H9 (cell line): ENCODE measurements at regions not wholly inside any gene's neighbourhood (a gene's known extent, or its start where the extent isn't known, plus 50 kb on each side); places are given as distances from the start of the nearest gene placed in this dataset.

Experiments used
- DNase-seq: peaks from one replicate; pipeline ENCODE4 v3.0.0-alpha.2; 2017
- H2AFZ ChIP-seq: one replicate; pipeline ENCODE4 v1.6.1; 2013; ENCODE audit warnings: mild to moderate bottlenecking, low read length, control low read depth, moderate library complexity
- H2AK5ac ChIP-seq: 2 replicates; pipeline ENCODE4 v1.6.1; 2013; ENCODE audit warnings: low read length, control low read depth, mixed read lengths; ENCODE audit not compliant: insufficient read length
- H2BK120ac ChIP-seq: one replicate; pipeline ENCODE4 v1.6.1; 2013; ENCODE audit warnings: low read depth, mild to moderate bottlenecking, low read length, control low read depth, inconsistent platforms; ENCODE audit not compliant: poor library complexity, severe bottlenecking
- H2BK12ac ChIP-seq: 2 replicates; pipeline ENCODE4 v1.6.1; 2013; ENCODE audit warnings: low read length, control low read depth, mixed read lengths, low read depth; ENCODE audit not compliant: insufficient read length
- H2BK15ac ChIP-seq: 2 replicates; pipeline ENCODE4 v1.6.1; 2013; ENCODE audit warnings: low read depth, low read length, control low read depth
- H2BK20ac ChIP-seq: one replicate; pipeline ENCODE4 v1.6.1; 2013; ENCODE audit warnings: low read depth, mild to moderate bottlenecking, low read length, control low read depth, inconsistent platforms; ENCODE audit not compliant: poor library complexity, severe bottlenecking
- H2BK5ac ChIP-seq: 2 replicates; pipeline ENCODE4 v1.6.1; 2013; ENCODE audit warnings: low read length, control low read depth, mixed read lengths; ENCODE audit not compliant: insufficient read length
- H3K14ac ChIP-seq: 2 replicates; pipeline ENCODE4 v1.6.1; 2013; ENCODE audit warnings: low read length, control low read depth; ENCODE audit not compliant: insufficient read depth
- H3K18ac ChIP-seq: 2 replicates; pipeline ENCODE4 v1.6.1; 2013; ENCODE audit warnings: low read depth, mild to moderate bottlenecking, mixed read lengths, low read length, control low read depth; ENCODE audit not compliant: insufficient read length
- H3K23ac ChIP-seq: 2 replicates; pipeline ENCODE4 v1.6.1; 2013; ENCODE audit warnings: low read length, control low read depth, mixed read lengths, low read depth; ENCODE audit not compliant: insufficient read length
- H3K23me2 ChIP-seq: 2 replicates; pipeline ENCODE4 v1.6.1; 2013; ENCODE audit warnings: low read depth, mild to moderate bottlenecking, mixed read lengths, low read length, control low read depth; ENCODE audit not compliant: insufficient read length, poor library complexity, severe bottlenecking
- H3K27ac ChIP-seq: 2 replicates; pipeline ENCODE4 v1.5.1; 2013; ENCODE audit warnings: low read length, control low read depth, mixed read lengths, low read depth; ENCODE audit not compliant: insufficient read length
- H3K27me3 ChIP-seq: 2 replicates; pipeline ENCODE4 v1.6.1; 2013; ENCODE audit warnings: low read length, control low read depth, inconsistent platforms; ENCODE audit not compliant: insufficient read depth
- H3K4ac ChIP-seq: 2 replicates; pipeline ENCODE4 v1.6.1; 2013; ENCODE audit warnings: low read depth, mild to moderate bottlenecking, control low read depth, inconsistent platforms, low read length, moderate library complexity
- H3K4me1 ChIP-seq: 2 replicates; pipeline ENCODE4 v1.6.1; 2013; ENCODE audit warnings: low read length, control low read depth, inconsistent platforms; ENCODE audit not compliant: insufficient read depth
- H3K4me2 ChIP-seq: 2 replicates; pipeline ENCODE4 v1.6.1; 2013; ENCODE audit warnings: low read length, control low read depth, mixed read lengths; ENCODE audit not compliant: insufficient read length, insufficient read depth
- H3K56ac ChIP-seq: 2 replicates; pipeline ENCODE4 v1.6.1; 2013; ENCODE audit warnings: low read depth, mild to moderate bottlenecking, mixed read lengths, low read length, control low read depth; ENCODE audit not compliant: insufficient read length
- H3K79me1 ChIP-seq: 2 replicates; pipeline ENCODE4 v1.6.1; 2013; ENCODE audit warnings: low read depth, mild to moderate bottlenecking, moderate library complexity, low read length, control low read depth, inconsistent platforms; ENCODE audit not compliant: insufficient read depth, poor library complexity, severe bottlenecking
- H3K79me2 ChIP-seq: 2 replicates; pipeline ENCODE4 v1.6.1; 2013; ENCODE audit warnings: low read length, control low read depth, inconsistent platforms; ENCODE audit not compliant: insufficient read depth
- H3K9ac ChIP-seq: 2 replicates; pipeline ENCODE4 v1.6.1; 2013; ENCODE audit warnings: low read length, control low read depth, mixed read lengths; ENCODE audit not compliant: insufficient read length; ENCODE audit errors: extremely low read depth
- H3K9me3 ChIP-seq: one replicate; pipeline ENCODE4 v1.6.1; 2013; ENCODE audit warnings: low read depth, low read length, inconsistent platforms; ENCODE audit not compliant: control insufficient read depth
- H3T11ph ChIP-seq: one replicate; pipeline ENCODE4 v1.6.1; 2013; ENCODE audit warnings: mild to moderate bottlenecking, low read length, control low read depth, inconsistent platforms
- H4K20me1 ChIP-seq: one replicate; pipeline ENCODE4 v1.6.1; 2013; ENCODE audit not compliant: control insufficient read depth, insufficient read length, insufficient read depth
- H4K5ac ChIP-seq: 2 replicates; pipeline ENCODE4 v1.6.1; 2013; ENCODE audit warnings: low read depth, mild to moderate bottlenecking, mixed read lengths, low read length, control low read depth; ENCODE audit not compliant: insufficient read length
- H4K8ac ChIP-seq: replicated peaks from 2 replicates; pipeline ENCODE4 v1.6.1; 2013; ENCODE audit warnings: low read length, control low read depth, mixed read lengths, low read depth; ENCODE audit not compliant: insufficient read length
- H4K91ac ChIP-seq: 2 replicates; pipeline ENCODE4 v1.6.1; 2013; ENCODE audit warnings: low read depth, mild to moderate bottlenecking, moderate library complexity, mixed read lengths, low read length, control low read depth; ENCODE audit not compliant: insufficient read length
- H3K27ac Mint-ChIP-seq, 3 experiments: 2 replicates in 2 of 3; 3 replicates in 1 of 3; pipeline ENCODE4 v1.8.0; 2020 to 2021; ENCODE audit warnings: mixed read lengths in 3 of 3, mild to moderate bottlenecking in 1 of 3, moderate library complexity in 1 of 3
- H3K27me3 Mint-ChIP-seq: 2 replicates; pipeline ENCODE4 v1.8.0; 2021; ENCODE audit warnings: low read depth, mild to moderate bottlenecking, moderate library complexity, mixed read lengths
- H3K36me3 Mint-ChIP-seq, 3 experiments: 2 replicates in 2 of 3; 3 replicates in 1 of 3; pipeline ENCODE4 v1.8.0; 2020 to 2021; ENCODE audit warnings: low read depth in 3 of 3, mixed read lengths in 3 of 3; ENCODE audit not compliant: insufficient read depth in 1 of 3
- H3K4me1 Mint-ChIP-seq, 2 experiments: 2 replicates each; pipeline ENCODE4 v1.8.0; 2020; ENCODE audit warnings: mixed read lengths in 2 of 2
- H3K4me3 Mint-ChIP-seq, 2 experiments: 2 replicates in 1 of 2; 3 replicates in 1 of 2; pipeline ENCODE4 v1.8.0; 2020 to 2021; ENCODE audit warnings: mild to moderate bottlenecking in 2 of 2, mixed read lengths in 2 of 2, moderate library complexity in 1 of 2
- H3K9me3 Mint-ChIP-seq, 2 experiments: 2 replicates in 1 of 2; 3 replicates in 1 of 2; pipeline ENCODE4 v1.8.0; 2020; ENCODE audit warnings: mild to moderate bottlenecking in 2 of 2, mixed read lengths in 2 of 2, moderate library complexity in 1 of 2
- WGBS: extraction: QIAGEN DNeasy Blood & Tissue Kit; methylation state at CpG from one replicate; pipeline ENCODE4 v1.1.7; 2013; ENCODE audit warnings: missing lambda C conversion rate, low lambda C conversion rate, mixed read lengths; ENCODE audit not compliant: insufficient read length; ENCODE audit errors: extremely low coverage; 5-methylcytosine and 5-hydroxymethylcytosine counted together
- TF ChIP-seq, protein P1 (sequence below): fragments of 200-600 bp; sonication (generic); conservative IDR thresholded peaks from 3 replicates; pipeline ENCODE4 v1.8.0; 2021; ENCODE audit warnings: antibody characterized with exemption, mild to moderate bottlenecking

DNA sequence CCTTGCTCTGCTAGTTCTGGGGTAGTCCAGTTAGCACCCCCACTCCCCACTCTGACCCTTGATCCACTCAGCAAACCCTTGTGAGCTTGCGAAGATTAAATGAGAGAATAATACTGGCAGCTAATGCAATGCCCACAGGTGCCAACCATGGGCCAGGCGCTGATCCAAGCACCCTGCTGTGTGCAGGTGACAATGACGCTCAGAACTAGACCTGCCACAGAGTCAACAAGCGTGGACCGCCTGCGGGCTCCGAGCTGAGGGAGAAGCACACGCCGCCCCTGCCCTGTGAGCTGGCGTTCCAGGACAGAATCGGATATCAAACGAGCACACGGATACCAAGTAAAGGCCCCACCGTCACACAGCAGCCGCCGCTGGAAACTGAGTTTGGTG lies 129.2 kb downstream of the FAM53A start:
- Mint-ChIP-seq H3K36me3 (no peaks in the 10 kb centered on the region; a peak in 1 of 7 replicates), H3K4me3 (peak overlapping the region in 1 of 2 experiments; percentile 25; a peak in 1 of 5 replicates), H3K9me3 (no peaks in the 10 kb centered on the region; a peak in 1 of 5 replicates), H3K27ac (no peak overlapping the region), H3K4me1 (peaks cover 0 to 8% of the 10 kb centered on the region in 2 experiments; a peak in 2 of 4 replicates), H3K27me3 (peaks cover 6% of the 10 kb centered on the region)
- Histone ChIP-seq H4K8ac (no peak overlapping the region), H4K5ac (no peak overlapping the region), H3K23ac (no peak overlapping the region), H3K14ac (no peak overlapping the region; the same call in 1 of the 2 replicates), H2BK5ac (no peak overlapping the region), H4K91ac (no peak overlapping the region), H3K56ac (no peak overlapping the region), H2BK120ac (no peak overlapping the region), H3K18ac (no peak overlapping the region), H3K9me3 (no peaks in the 10 kb centered on the region), H3K27me3 (no peaks in the 10 kb centered on the region), H2BK15ac (no peak overlapping the region), H2BK12ac (no peak overlapping the region), H3K4ac (no peak overlapping the region), H3K4me2 (no peak overlapping the region), H3K4me1 (no peaks in the 10 kb centered on the region; the same call in 1 of the 2 replicates), H3T11ph (no peak overlapping the region), H3K79me2 (no peaks in the 10 kb centered on the region), H3K27ac (no peak overlapping the region), H3K9ac (no peak overlapping the region), H3K23me2 (no peaks in the 10 kb centered on the region), H4K20me1 (no peaks in the 10 kb centered on the region), H2BK20ac (no peak overlapping the region), H3K79me1 (no peaks in the 10 kb centered on the region), H2AFZ (no peak overlapping the region), H2AK5ac (no peak overlapping the region)
- TF ChIP-seq, protein P1, sequence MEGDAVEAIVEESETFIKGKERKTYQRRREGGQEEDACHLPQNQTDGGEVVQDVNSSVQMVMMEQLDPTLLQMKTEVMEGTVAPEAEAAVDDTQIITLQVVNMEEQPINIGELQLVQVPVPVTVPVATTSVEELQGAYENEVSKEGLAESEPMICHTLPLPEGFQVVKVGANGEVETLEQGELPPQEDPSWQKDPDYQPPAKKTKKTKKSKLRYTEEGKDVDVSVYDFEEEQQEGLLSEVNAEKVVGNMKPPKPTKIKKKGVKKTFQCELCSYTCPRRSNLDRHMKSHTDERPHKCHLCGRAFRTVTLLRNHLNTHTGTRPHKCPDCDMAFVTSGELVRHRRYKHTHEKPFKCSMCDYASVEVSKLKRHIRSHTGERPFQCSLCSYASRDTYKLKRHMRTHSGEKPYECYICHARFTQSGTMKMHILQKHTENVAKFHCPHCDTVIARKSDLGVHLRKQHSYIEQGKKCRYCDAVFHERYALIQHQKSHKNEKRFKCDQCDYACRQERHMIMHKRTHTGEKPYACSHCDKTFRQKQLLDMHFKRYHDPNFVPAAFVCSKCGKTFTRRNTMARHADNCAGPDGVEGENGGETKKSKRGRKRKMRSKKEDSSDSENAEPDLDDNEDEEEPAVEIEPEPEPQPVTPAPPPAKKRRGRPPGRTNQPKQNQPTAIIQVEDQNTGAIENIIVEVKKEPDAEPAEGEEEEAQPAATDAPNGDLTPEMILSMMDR, result no peak
- DNase-seq, result no peak
- WGBS, result no CpG with 5 or more reads among the region's 16 CpGs
